ENCODE measurements at regions not wholly inside any gene's neighbourhood (a gene's known extent, or its start where the extent isn't known, plus 50 kb on each side); places are given as distances from the start of the nearest gene placed in this dataset.
"Not testable (repeated sequence)": the region's sequence is repeated elsewhere in the genome, so short reads cannot be mapped to it uniquely, and the experiment has no call there.

DNA sequence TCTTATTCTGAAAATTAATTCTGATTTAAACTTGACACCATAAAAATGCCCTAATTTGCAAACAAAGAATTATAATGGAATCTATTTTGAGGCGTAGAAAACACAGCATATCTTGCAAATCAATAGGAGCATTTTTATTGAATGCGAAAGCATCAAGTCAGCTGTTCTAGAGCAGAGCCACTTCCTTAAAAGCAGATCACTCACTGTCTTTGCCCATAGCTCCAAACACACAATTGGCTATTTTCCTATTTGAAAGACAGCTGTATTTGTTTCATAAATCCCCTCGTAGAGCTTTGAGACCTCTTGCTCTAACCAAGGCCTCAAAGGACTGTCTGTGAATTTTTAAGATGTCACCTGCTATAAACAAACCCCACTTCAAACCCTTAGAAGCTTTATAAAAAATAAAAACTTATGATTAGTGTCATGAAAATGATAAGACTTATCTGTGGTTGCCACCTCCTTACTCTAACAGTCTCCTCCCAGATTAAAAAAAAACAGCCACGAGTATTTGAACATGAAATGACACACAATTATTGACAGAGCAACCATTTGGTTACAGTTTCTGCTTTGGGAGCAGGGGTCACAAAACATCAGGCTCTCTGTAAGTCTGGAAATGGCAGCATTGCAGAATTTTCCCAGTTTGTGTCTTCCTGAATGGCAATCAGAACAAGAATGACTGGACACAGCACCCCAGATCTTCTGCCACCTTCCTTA is 75.6 kb upstream of the RASEF start:
- no peak overlapping the region for H3K27ac ChIP-seq (ENCODE audit: low read depth, low read length)

GRCh38 chr9:83133316-83133715 is 70.4 kb upstream of the RASEF start:
- Histone ChIP-seq H3K9me3 (ENCODE audit: control insufficient read depth, insufficient read depth, low read depth, low read length) (peaks cover 4% of the 10 kb centered on the region; the same call in 1 of the 2 replicates), H3K4me1 (ENCODE audit: control insufficient read depth, insufficient read depth, low read length) (no peaks in the 10 kb centered on the region), H3K27ac (ENCODE audit: low read depth, low read length) (no peak overlapping the region), H3K27me3 (ENCODE audit: control insufficient read depth, insufficient read depth, low read length) (no peaks in the 10 kb centered on the region), H3K4me3 (ENCODE audit: low read depth, low read length) (no peak overlapping the region), H3K36me3 (ENCODE audit: control insufficient read depth, insufficient read depth, low read length) (no peaks in the 10 kb centered on the region), H3K9ac (ENCODE audit: low read length) (no peak overlapping the region)

More for the DNA sequence above, 75.6 kb upstream of the RASEF start:
- H3K9ac ChIP-seq (ENCODE audit: low read length), result no peak overlapping the region
- H3K4me1 ChIP-seq (ENCODE audit: control insufficient read depth, insufficient read depth, low read length), result no peaks in the 10 kb centered on the region
- no peaks in the 10 kb centered on the region for H3K27me3 ChIP-seq (ENCODE audit: control insufficient read depth, insufficient read depth, low read length)
- H3K4me3 ChIP-seq (ENCODE audit: low read depth, low read length), result no peak overlapping the region
- H3K9me3 ChIP-seq (ENCODE audit: control insufficient read depth, insufficient read depth, low read depth, low read length), result no peaks in the 10 kb centered on the region
- no peaks in the 10 kb centered on the region for H3K36me3 ChIP-seq (ENCODE audit: control insufficient read depth, insufficient read depth, low read length)

GRCh38 chr9:83132768-83133167 is 69.8 kb upstream of the RASEF start:
- no peak overlapping the region for H3K27ac ChIP-seq (ENCODE audit: low read depth, low read length)

GRCh38 chr9:83130541-83130940 is 67.6 kb upstream of the RASEF start:
- Histone ChIP-seq H3K9me3 (ENCODE audit: control insufficient read depth, insufficient read depth, low read depth, low read length) (peaks cover 8% of the 10 kb centered on the region; the same call in 1 of the 2 replicates), H3K4me3 (ENCODE audit: low read depth, low read length) (no peak overlapping the region), H3K36me3 (ENCODE audit: control insufficient read depth, insufficient read depth, low read length) (no peaks in the 10 kb centered on the region), H3K27ac (ENCODE audit: low read depth, low read length) (no peak overlapping the region), H3K27me3 (ENCODE audit: control insufficient read depth, insufficient read depth, low read length) (no peaks in the 10 kb centered on the region), H3K4me1 (ENCODE audit: control insufficient read depth, insufficient read depth, low read length) (no peaks in the 10 kb centered on the region), H3K9ac (ENCODE audit: low read length) (no peak overlapping the region)

More at GRCh38 chr9:83132768-83133167, 69.8 kb upstream of the RASEF start:
- H3K36me3 ChIP-seq (ENCODE audit: control insufficient read depth, insufficient read depth, low read length), result no peaks in the 10 kb centered on the region
- no peak overlapping the region for H3K9ac ChIP-seq (ENCODE audit: low read length)
- H3K9me3 ChIP-seq (ENCODE audit: control insufficient read depth, insufficient read depth, low read depth, low read length), result peaks cover 8% of the 10 kb centered on the region; the same call in 1 of the 2 replicates
- no peak overlapping the region for H3K4me3 ChIP-seq (ENCODE audit: low read depth, low read length)
- no peaks in the 10 kb centered on the region for H3K27me3 ChIP-seq (ENCODE audit: control insufficient read depth, insufficient read depth, low read length)
- no peaks in the 10 kb centered on the region for H3K4me1 ChIP-seq (ENCODE audit: control insufficient read depth, insufficient read depth, low read length)

- Histone ChIP-seq H3K36me3 (ENCODE audit: control insufficient read depth, insufficient read depth, low read length) (no peaks in the 10 kb centered on the region), H3K27ac (ENCODE audit: low read depth, low read length) (no peak overlapping the region), H3K27me3 (ENCODE audit: control insufficient read depth, insufficient read depth, low read length) (no peaks in the 10 kb centered on the region), H3K9me3 (ENCODE audit: control insufficient read depth, insufficient read depth, low read depth, low read length) (peaks cover 8% of the 10 kb centered on the region; the same call in 1 of the 2 replicates), H3K9ac (ENCODE audit: low read length) (no peak overlapping the region), H3K4me1 (ENCODE audit: control insufficient read depth, insufficient read depth, low read length) (no peaks in the 10 kb centered on the region), H3K4me3 (ENCODE audit: low read depth, low read length) (no peak overlapping the region)
Observed at GRCh38 chr9:83125671-83126070, 62.7 kb upstream of the RASEF start.

DNA sequence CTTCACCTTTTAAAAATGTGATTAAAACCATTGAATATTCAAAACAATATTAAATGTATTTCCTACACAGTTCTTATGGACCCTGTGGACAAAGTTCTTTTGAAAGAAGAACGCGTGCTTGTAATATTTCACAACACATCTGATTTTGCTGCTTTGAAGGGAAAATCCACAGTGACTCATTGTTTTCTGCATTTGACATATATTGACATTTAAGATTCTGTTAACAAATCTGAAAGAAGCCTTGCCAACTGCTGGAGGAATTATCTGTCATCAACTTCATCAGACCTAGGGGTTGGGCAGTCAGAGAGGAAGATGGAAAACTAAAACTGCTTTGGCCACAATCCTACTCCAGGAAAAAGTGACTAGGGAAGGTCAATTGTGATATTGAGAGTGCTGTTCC is 56.9 kb upstream of the RASEF start:
- H3K27ac ChIP-seq (ENCODE audit: low read depth, low read length), result no peak overlapping the region
- H3K36me3 ChIP-seq (ENCODE audit: control insufficient read depth, insufficient read depth, low read length), result no peaks in the 10 kb centered on the region
- H3K9ac ChIP-seq (ENCODE audit: low read length), result no peak overlapping the region
- H3K9me3 ChIP-seq (ENCODE audit: control insufficient read depth, insufficient read depth, low read depth, low read length), result peaks cover 3% of the 10 kb centered on the region; the same call in 1 of the 2 replicates
- H3K4me1 ChIP-seq (ENCODE audit: control insufficient read depth, insufficient read depth, low read length), result no peaks in the 10 kb centered on the region
- H3K27me3 ChIP-seq (ENCODE audit: control insufficient read depth, insufficient read depth, low read length), result no peaks in the 10 kb centered on the region
- H3K4me3 ChIP-seq (ENCODE audit: low read depth, low read length), result no peak overlapping the region

DNA sequence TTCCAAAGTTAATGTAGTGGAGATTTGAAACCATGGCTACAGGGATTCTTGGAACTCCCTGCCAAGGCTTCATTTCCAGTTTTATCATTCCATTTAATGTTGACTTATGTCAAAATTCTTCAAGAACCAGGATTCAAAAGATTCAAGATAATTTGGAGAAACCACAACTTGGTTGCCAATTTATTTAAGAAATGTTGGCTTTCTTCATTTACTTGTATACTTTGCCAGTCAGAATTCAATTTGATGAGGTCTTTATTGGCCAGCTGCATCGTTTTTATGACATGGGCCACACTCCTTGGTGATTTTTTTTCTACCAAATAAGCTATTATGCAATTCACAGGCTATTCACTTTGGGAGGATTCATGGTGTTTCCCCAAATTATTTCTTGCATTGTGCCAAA is 53.1 kb upstream of the RASEF start:
- Histone ChIP-seq H3K36me3 (ENCODE audit: control insufficient read depth, insufficient read depth, low read length) (no peaks in the 10 kb centered on the region), H3K27me3 (ENCODE audit: control insufficient read depth, insufficient read depth, low read length) (no peaks in the 10 kb centered on the region), H3K4me3 (ENCODE audit: low read depth, low read length) (no peak overlapping the region), H3K9me3 (ENCODE audit: control insufficient read depth, insufficient read depth, low read depth, low read length) (peaks cover 12% of the 10 kb centered on the region), H3K27ac (ENCODE audit: low read depth, low read length) (no peak overlapping the region), H3K4me1 (ENCODE audit: control insufficient read depth, insufficient read depth, low read length) (no peaks in the 10 kb centered on the region), H3K9ac (ENCODE audit: low read length) (no peak overlapping the region)

GRCh38 chr9:83113445-83113844 is 50.5 kb upstream of the RASEF start:
- peaks cover 12% of the 10 kb centered on the region for H3K9me3 ChIP-seq (ENCODE audit: control insufficient read depth, insufficient read depth, low read depth, low read length)
- not testable (repeated sequence) for H3K4me1 ChIP-seq (ENCODE audit: control insufficient read depth, insufficient read depth, low read length); H3K27me3 ChIP-seq (ENCODE audit: control insufficient read depth, insufficient read depth, low read length); H3K36me3 ChIP-seq (ENCODE audit: control insufficient read depth, insufficient read depth, low read length); H3K9ac ChIP-seq (ENCODE audit: low read length); H3K27ac ChIP-seq (ENCODE audit: low read depth, low read length); H3K4me3 ChIP-seq (ENCODE audit: low read depth, low read length)

Data from HUES6 (cell line).